CD4-positive, alpha-beta T cell (primary cell): ENCODE measurements at regions not wholly inside any gene's neighbourhood (a gene's known extent, or its start where the extent isn't known, plus 50 kb on each side); places are given as distances from the start of the nearest gene placed in this dataset.

Source experiments
- ATAC-seq: fragments of 200-7000 bp; cut with Tn5 transposase; one replicate; pipeline ENCODE4 v1.10.0; 2022; ENCODE audit warnings: mild to moderate bottlenecking; ENCODE audit not compliant: poor library complexity
- CTCF ChIA-PET: fragments of 350-600 bp; sonication (Branson Sonifier 250); formaldehyde crosslinking; loops from one replicate; lab custom pipeline; 2021; ENCODE audit warnings: antibody characterized with exemption, inconsistent platforms; lab: Charles Lee
- POLR2A ChIA-PET: fragments of 350-600 bp; sonication (Branson Sonifier 250); formaldehyde crosslinking; loops from one replicate; lab custom pipeline; 2021; ENCODE audit warnings: antibody characterized with exemption, inconsistent platforms; lab: Charles Lee
- DNase-seq, 14 experiments: peaks; one replicate each; pipeline ENCODE4 v3.0.0-alpha.2; 2013 to 2020; ENCODE audit warnings: mixed read lengths in 2 of 14
- H3K27ac ChIP-seq, 2 donors: one replicate each; pipeline versions ENCODE4 v1.5.1 to v1.7.0; 2013; ENCODE audit warnings: low read length in 2 of 2, low read depth in 1 of 2, mild to moderate bottlenecking in 1 of 2
- H3K27me3 ChIP-seq, 2 experiments: 1 replicate in 1 of 2; 2 replicates in 1 of 2; pipeline versions ENCODE4 v1.6.1 to v1.7.0; 2013; ENCODE audit warnings: low read length in 2 of 2, control low read depth in 1 of 2, mild to moderate bottlenecking in 1 of 2, moderate library complexity in 1 of 2; ENCODE audit not compliant: insufficient read depth in 2 of 2, control insufficient read depth in 1 of 2
- H3K36me3 ChIP-seq: one replicate; pipeline ENCODE4 v1.6.1; 2013; ENCODE audit warnings: low read length, control low read depth; ENCODE audit not compliant: insufficient read depth
- H3K4me1 ChIP-seq: one replicate; pipeline ENCODE4 v1.6.1; 2013; ENCODE audit warnings: low read length, control low read depth; ENCODE audit not compliant: insufficient read depth
- H3K4me3 ChIP-seq: one replicate; pipeline ENCODE4 v1.5.1; 2013; ENCODE audit warnings: mild to moderate bottlenecking, low read length, moderate library complexity
- H3K9me3 ChIP-seq, 2 experiments: 1 replicate in 1 of 2; 2 replicates in 1 of 2; pipeline versions ENCODE4 v1.6.1 to v1.7.0; 2013; ENCODE audit warnings: low read length in 2 of 2, mild to moderate bottlenecking in 2 of 2, control low read depth in 1 of 2, moderate library complexity in 1 of 2; ENCODE audit not compliant: control insufficient read depth in 1 of 2, insufficient read depth in 1 of 2
- H3K27ac Mint-ChIP-seq: one replicate; pipeline ENCODE4 v1.8.0; 2020; ENCODE audit warnings: mixed read lengths
- H3K27me3 Mint-ChIP-seq: one replicate; pipeline ENCODE4 v1.8.0; 2021; ENCODE audit warnings: mixed read lengths
- H3K36me3 Mint-ChIP-seq: one replicate; pipeline ENCODE4 v1.8.0; 2021; ENCODE audit warnings: low read depth, mixed read lengths
- H3K4me1 Mint-ChIP-seq: one replicate; pipeline ENCODE4 v1.8.0; 2021; ENCODE audit warnings: low read depth, mixed read lengths
- H3K4me3 Mint-ChIP-seq: one replicate; pipeline ENCODE4 v1.8.0; 2020; ENCODE audit warnings: mild to moderate bottlenecking, mixed read lengths
- H3K9me3 Mint-ChIP-seq: one replicate; pipeline ENCODE4 v1.8.0; 2020; ENCODE audit warnings: mixed read lengths
- intact Hi-C, 2 experiments: fragments of 100-400 bp; cut with DNase I in 1 of 2; cut with micrococcal nuclease in 1 of 2; formaldehyde crosslinking; loops; one replicate each; pipeline versions ENCODE4 v1.15.1 to v1.9.0; 2023 to 2025; cut with DNase I, micrococcal nuclease
- TF ChIP-seq, protein P1 (sequence below): fragments of 200-600 bp; IDR thresholded peaks from one replicate; pipeline ENCODE4 v1.8.0; 2022; ENCODE audit warnings: antibody characterized with exemption, mild to moderate bottlenecking

- ATAC-seq (no peak), DNase-seq (no peak)
- Mint-ChIP-seq H3K27ac (no peak overlapping the region), H3K4me1 (peaks cover 44% of the 10 kb centered on the region), H3K9me3 (no peaks in the 10 kb centered on the region), H3K36me3 (no peaks in the 10 kb centered on the region), H3K4me3 (no peak overlapping the region), H3K27me3 (no peaks in the 10 kb centered on the region)
- intact Hi-C loops, result loop anchor here in 1 of 2 experiments (5.0 to 10.0 kb wide), 2 partner anchors 558 to 680 kb away; no protein-coding TSS in a partner anchor
- POLR2A ChIA-PET, result interaction anchor here (1.0 to 4.9 kb wide), 4 partner anchors 30 to 43 kb away, joined by 3 to 50 read pairs (median 31); no protein-coding TSS in a partner anchor
- CTCF ChIA-PET, result interaction anchor here (0.8 to 5.9 kb wide), 11 partner anchors 9 to 305 kb away, joined by 3 to 125 read pairs (median 6); partner anchors contain the start of genes ARFIP1 and TIGD4
- Histone ChIP-seq H3K9me3 (no peaks in the 10 kb centered on the region), H3K36me3 (no peaks in the 10 kb centered on the region), H3K27ac (no peak overlapping the region), H3K4me3 (no peak overlapping the region), H3K4me1 (peaks cover 55% of the 10 kb centered on the region), H3K27me3 (no peaks in the 10 kb centered on the region)
- TF ChIP-seq, protein P1, sequence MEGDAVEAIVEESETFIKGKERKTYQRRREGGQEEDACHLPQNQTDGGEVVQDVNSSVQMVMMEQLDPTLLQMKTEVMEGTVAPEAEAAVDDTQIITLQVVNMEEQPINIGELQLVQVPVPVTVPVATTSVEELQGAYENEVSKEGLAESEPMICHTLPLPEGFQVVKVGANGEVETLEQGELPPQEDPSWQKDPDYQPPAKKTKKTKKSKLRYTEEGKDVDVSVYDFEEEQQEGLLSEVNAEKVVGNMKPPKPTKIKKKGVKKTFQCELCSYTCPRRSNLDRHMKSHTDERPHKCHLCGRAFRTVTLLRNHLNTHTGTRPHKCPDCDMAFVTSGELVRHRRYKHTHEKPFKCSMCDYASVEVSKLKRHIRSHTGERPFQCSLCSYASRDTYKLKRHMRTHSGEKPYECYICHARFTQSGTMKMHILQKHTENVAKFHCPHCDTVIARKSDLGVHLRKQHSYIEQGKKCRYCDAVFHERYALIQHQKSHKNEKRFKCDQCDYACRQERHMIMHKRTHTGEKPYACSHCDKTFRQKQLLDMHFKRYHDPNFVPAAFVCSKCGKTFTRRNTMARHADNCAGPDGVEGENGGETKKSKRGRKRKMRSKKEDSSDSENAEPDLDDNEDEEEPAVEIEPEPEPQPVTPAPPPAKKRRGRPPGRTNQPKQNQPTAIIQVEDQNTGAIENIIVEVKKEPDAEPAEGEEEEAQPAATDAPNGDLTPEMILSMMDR, result no peak
Measured at GRCh38 chr4:153084224-153084979, 119.8 kb upstream of the TRIM2 start.

GRCh38 chr4:153084980-153085630 is 119.1 kb upstream of the TRIM2 start:
- H3K4me1 ChIP-seq, result peaks cover 48% of the 10 kb centered on the region
- H3K4me1 Mint-ChIP-seq, result peaks cover 37% of the 10 kb centered on the region

DNA sequence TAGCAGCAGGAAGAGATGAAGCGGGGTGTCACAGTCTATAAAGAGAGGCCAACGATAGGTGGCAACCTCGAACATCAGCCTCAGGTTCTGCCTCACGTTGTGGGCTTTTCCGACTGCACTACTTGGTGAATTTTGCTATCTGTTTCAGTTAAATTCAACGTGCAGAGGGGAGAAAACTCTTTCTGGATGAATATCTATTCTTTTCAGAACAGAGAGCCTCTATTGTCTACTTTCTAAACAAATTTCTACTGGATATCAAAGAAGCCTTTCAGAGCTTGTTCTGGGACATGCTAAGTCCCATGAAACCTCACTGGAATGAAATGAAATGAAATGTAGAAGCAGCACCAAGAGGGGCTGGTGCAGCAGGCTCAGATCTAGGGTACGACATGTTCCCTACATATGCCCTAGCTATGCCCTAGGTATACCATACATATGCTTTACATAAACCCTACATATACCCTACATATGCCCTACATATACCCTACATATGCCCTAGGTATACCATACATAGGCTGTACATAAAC is 116.5 kb upstream of the TRIM2 start:
- TF ChIP-seq, protein P1, result no peak

More at GRCh38 chr4:153084980-153085630, 119.1 kb upstream of the TRIM2 start:
- no peak overlapping the region for H3K4me3 Mint-ChIP-seq
- no peaks in the 10 kb centered on the region for H3K27me3 Mint-ChIP-seq
- peak; percentile 87 for ATAC-seq
- H3K27ac Mint-ChIP-seq, result peak overlapping the region; percentile 8
- Histone ChIP-seq H3K27ac (no peak overlapping the region), H3K4me3 (no peak overlapping the region), H3K9me3 (no peaks in the 10 kb centered on the region), H3K27me3 (no peaks in the 10 kb centered on the region), H3K36me3 (no peaks in the 10 kb centered on the region)
- ChIA-PET CTCF (interaction anchor here (0.8 to 5.9 kb wide), 9 partner anchors 8 to 305 kb away, joined by 3 to 125 read pairs (median 6); partner anchors contain the start of genes ARFIP1 and TIGD4), POLR2A (interaction anchor here (1.0 to 4.9 kb wide), 3 partner anchors 29 to 42 kb away, joined by 3 to 50 read pairs (median 13); no protein-coding TSS in a partner anchor)
- no peaks in the 10 kb centered on the region for H3K9me3 Mint-ChIP-seq
- no peaks in the 10 kb centered on the region for H3K36me3 Mint-ChIP-seq
- intact Hi-C loops, result loop anchor here (1.0 to 10.0 kb wide), 3 partner anchors 239 to 680 kb away; no protein-coding TSS in a partner anchor
- peak; percentile 64 to 89 (median 84) for DNase-seq
- TF ChIP-seq, protein P1, result peak; percentile 94

More for the DNA sequence above, 116.5 kb upstream of the TRIM2 start:
- ATAC-seq, result no peak
- intact Hi-C loops, result loop anchor here in 1 of 2 experiments (10.0 kb wide), 1 partner anchor 683 kb away; no protein-coding TSS in a partner anchor
- Histone ChIP-seq H3K36me3 (no peaks in the 10 kb centered on the region), H3K27ac (no peak overlapping the region), H3K27me3 (no peaks in the 10 kb centered on the region), H3K4me3 (no peak overlapping the region), H3K4me1 (peaks cover 31% of the 10 kb centered on the region), H3K9me3 (no peaks in the 10 kb centered on the region)
- ChIA-PET POLR2A (interaction anchor here (0.7 kb wide), 1 partner anchor 25 kb away, joined by 3 read pairs; no protein-coding TSS in a partner anchor), CTCF (interaction anchor here (1.6 kb wide), 1 partner anchor 40 kb away, joined by 5 read pairs; no protein-coding TSS in a partner anchor)
- Mint-ChIP-seq H3K27ac (no peak overlapping the region), H3K4me1 (peaks cover 27% of the 10 kb centered on the region), H3K4me3 (no peak overlapping the region), H3K27me3 (no peaks in the 10 kb centered on the region), H3K9me3 (no peaks in the 10 kb centered on the region), H3K36me3 (no peaks in the 10 kb centered on the region)
- DNase-seq, result no peak
